OCI-LY7 (cell line): ENCODE measurements at regions not wholly inside any gene's neighbourhood (a gene's known extent, or its start where the extent isn't known, plus 50 kb on each side); places are given as distances from the start of the nearest gene placed in this dataset.

Experiments used
- EZH2phosphoT487 ChIP-seq: fragments of 200-600 bp; sonication (generic); IDR thresholded peaks from 2 replicates; pipeline ENCODE4 v1.6.1; 2018; ENCODE audit warnings: low read depth, borderline replicate concordance, mild to moderate bottlenecking, mixed run types, antibody characterized with exemption, low read length, moderate library complexity, mixed read lengths
- TF ChIP-seq, protein P1 (sequence below): fragments of 200-600 bp; sonication (generic); conservative IDR thresholded peaks from 2 replicates; pipeline ENCODE4 v1.5.1; 2014; ENCODE audit warnings: mild to moderate bottlenecking, antibody characterized with exemption, low read length, moderate library complexity, mixed read lengths

DNA sequence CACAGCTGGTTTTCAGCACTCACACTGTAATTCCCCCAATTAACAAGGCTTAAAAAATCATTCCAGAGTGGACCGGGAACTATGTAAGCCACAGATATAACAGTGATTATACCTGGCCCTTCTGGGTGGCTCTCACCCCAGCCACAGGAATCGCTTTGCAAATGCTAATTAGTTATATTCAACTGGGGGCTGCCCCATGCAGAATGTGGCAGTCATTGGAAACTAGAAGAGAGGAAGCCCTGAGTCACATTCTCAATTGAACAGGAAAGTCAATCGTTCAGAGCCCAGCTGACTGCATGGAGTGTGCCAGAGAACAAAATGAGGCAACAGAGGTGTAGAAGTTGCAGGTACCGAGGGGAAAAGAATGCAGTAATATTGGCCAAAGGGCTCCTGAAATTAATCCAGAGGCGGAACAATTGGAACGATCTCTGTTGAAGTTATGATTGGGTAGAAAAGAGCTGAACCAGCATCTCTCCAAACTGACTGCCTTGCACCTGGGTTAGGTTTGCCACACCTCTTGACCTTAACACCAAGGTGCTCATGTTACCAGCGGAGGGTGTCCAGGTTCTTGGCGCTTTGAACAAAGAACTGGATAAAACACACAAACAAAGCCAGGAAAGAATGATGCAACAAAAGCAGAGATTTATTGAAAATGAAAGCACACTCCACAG is 909.7 kb upstream of the AUTS2 start:
- TF ChIP-seq, protein P1, sequence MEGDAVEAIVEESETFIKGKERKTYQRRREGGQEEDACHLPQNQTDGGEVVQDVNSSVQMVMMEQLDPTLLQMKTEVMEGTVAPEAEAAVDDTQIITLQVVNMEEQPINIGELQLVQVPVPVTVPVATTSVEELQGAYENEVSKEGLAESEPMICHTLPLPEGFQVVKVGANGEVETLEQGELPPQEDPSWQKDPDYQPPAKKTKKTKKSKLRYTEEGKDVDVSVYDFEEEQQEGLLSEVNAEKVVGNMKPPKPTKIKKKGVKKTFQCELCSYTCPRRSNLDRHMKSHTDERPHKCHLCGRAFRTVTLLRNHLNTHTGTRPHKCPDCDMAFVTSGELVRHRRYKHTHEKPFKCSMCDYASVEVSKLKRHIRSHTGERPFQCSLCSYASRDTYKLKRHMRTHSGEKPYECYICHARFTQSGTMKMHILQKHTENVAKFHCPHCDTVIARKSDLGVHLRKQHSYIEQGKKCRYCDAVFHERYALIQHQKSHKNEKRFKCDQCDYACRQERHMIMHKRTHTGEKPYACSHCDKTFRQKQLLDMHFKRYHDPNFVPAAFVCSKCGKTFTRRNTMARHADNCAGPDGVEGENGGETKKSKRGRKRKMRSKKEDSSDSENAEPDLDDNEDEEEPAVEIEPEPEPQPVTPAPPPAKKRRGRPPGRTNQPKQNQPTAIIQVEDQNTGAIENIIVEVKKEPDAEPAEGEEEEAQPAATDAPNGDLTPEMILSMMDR = no peak
- no peak for TF ChIP-seq EZH2phosphoT487
